ENCODE measurements at regions not wholly inside any gene's neighbourhood (a gene's known extent, or its start where the extent isn't known, plus 50 kb on each side); places are given as distances from the start of the nearest gene placed in this dataset.

- DNase-seq (ENCODE audit: low read depth, low spot score) (no peak), ATAC-seq (no peak)
- Histone ChIP-seq H3K27me3 (ENCODE audit: control insufficient read depth, insufficient read depth, low read length) (no peaks in the 10 kb centered on the region), H3K36me3 (ENCODE audit: control insufficient read depth, insufficient read depth, low read length) (no peaks in the 10 kb centered on the region), H3K27ac (ENCODE audit: low read length) (no peak overlapping the region), H3K4me3 (ENCODE audit: low read depth in 2 of 2, low read length in 2 of 2) (no peak overlapping the region), H3K4me1 (ENCODE audit: control insufficient read depth, insufficient read depth, low read length) (no peaks in the 10 kb centered on the region), H3K9me3 (ENCODE audit: control insufficient read depth, insufficient read depth, low read depth, low read length) (no peaks in the 10 kb centered on the region)
- ChIA-PET POLR2A (no interaction called here), CTCF (no interaction called here)
- TF ChIP-seq TCF7L2 (IDR thresholded peaks at IDR 0.05; ENCODE audit: low read depth, low read length) (no peak), REST (IDR thresholded peaks at IDR 0.05; ENCODE audit: insufficient read depth in 1 of 2, low read depth in 2 of 2, low read length in 1 of 2) (no peak), SIN3A (IDR thresholded peaks at IDR 0.05; ENCODE audit: borderline replicate concordance, insufficient read depth, low read depth, low read length) (no peak), POLR2AphosphoS5 (IDR thresholded peaks at IDR 0.05; ENCODE audit: low read depth, low read length) (no peak)
- TF ChIP-seq, protein P1, sequence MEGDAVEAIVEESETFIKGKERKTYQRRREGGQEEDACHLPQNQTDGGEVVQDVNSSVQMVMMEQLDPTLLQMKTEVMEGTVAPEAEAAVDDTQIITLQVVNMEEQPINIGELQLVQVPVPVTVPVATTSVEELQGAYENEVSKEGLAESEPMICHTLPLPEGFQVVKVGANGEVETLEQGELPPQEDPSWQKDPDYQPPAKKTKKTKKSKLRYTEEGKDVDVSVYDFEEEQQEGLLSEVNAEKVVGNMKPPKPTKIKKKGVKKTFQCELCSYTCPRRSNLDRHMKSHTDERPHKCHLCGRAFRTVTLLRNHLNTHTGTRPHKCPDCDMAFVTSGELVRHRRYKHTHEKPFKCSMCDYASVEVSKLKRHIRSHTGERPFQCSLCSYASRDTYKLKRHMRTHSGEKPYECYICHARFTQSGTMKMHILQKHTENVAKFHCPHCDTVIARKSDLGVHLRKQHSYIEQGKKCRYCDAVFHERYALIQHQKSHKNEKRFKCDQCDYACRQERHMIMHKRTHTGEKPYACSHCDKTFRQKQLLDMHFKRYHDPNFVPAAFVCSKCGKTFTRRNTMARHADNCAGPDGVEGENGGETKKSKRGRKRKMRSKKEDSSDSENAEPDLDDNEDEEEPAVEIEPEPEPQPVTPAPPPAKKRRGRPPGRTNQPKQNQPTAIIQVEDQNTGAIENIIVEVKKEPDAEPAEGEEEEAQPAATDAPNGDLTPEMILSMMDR (IDR thresholded peaks at IDR 0.05), result no peak
- in situ Hi-C loops (cut with HindIII; ENCODE audit: low pct_unique_long_range_greater_than_20kb, low sequenced_read_pairs) (no loop called here), intact Hi-C loops (cut with micrococcal nuclease; ENCODE audit: unreplicated experiment) (no loop called here)
- BruUV-seq (replicated peaks), result no TSS peak
Measured at GRCh38 chr2:116378786-116379185, 1435.7 kb upstream of the DDX18 start.

DNA sequence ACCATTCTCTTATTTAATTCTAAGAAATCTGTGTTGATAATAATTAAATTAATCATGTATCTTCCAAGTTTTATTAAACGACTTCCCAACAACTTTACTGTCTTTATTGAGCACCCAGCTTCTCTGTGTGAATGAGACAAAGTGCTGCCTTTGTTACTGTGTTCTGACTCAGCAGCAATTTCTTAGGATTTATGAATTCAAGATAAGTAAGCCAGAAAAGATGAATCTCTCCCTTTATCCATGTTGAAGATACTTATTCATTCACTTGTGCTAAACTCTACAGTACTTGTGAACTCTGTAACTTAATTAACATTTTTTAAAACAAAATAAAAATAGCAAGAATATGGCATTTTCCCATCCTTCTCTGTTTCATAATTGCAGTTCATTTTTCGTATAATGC is 1403.3 kb upstream of the DDX18 start:
- CTCF ChIA-PET, result no interaction called here
- in situ Hi-C loops (cut with HindIII; ENCODE audit: low pct_unique_long_range_greater_than_20kb, low sequenced_read_pairs), result no loop called here
- intact Hi-C loops (cut with micrococcal nuclease; ENCODE audit: unreplicated experiment), result no loop called here

More for the DNA sequence above, 1403.3 kb upstream of the DDX18 start:
- POLR2A ChIA-PET, result no interaction called here
- Histone ChIP-seq H3K27me3 (ENCODE audit: control insufficient read depth, insufficient read depth, low read length) (no peaks in the 10 kb centered on the region), H3K9me3 (ENCODE audit: control insufficient read depth, insufficient read depth, low read depth, low read length) (no peaks in the 10 kb centered on the region), H3K4me3 (ENCODE audit: low read depth in 2 of 2, low read length in 2 of 2) (no peak overlapping the region), H3K36me3 (ENCODE audit: control insufficient read depth, insufficient read depth, low read length) (no peaks in the 10 kb centered on the region), H3K27ac (ENCODE audit: low read length) (no peak overlapping the region), H3K4me1 (ENCODE audit: control insufficient read depth, insufficient read depth, low read length) (no peaks in the 10 kb centered on the region)
- no peak for DNase-seq (ENCODE audit: low read depth, low spot score)
- ATAC-seq, result no peak
- BruUV-seq (replicated peaks), result no TSS peak
- TF ChIP-seq REST (IDR thresholded peaks at IDR 0.05; ENCODE audit: insufficient read depth in 1 of 2, low read depth in 2 of 2, low read length in 1 of 2), result no peak
- no peak for TF ChIP-seq POLR2AphosphoS5 (IDR thresholded peaks at IDR 0.05; ENCODE audit: low read depth, low read length)
- TF ChIP-seq, protein P1 (IDR thresholded peaks at IDR 0.05), result no peak
- no peak for TF ChIP-seq TCF7L2 (IDR thresholded peaks at IDR 0.05; ENCODE audit: low read depth, low read length)
- no peak for TF ChIP-seq SIN3A (IDR thresholded peaks at IDR 0.05; ENCODE audit: borderline replicate concordance, insufficient read depth, low read depth, low read length)
